CMK (cell line): ENCODE measurements at regions not wholly inside any gene's neighbourhood (a gene's known extent, or its start where the extent isn't known, plus 50 kb on each side); places are given as distances from the start of the nearest gene placed in this dataset.

Experiments used
- DNase-seq: peaks from one replicate; pipeline ENCODE4 v3.0.0-alpha.2; 2010; ENCODE audit warnings: low read depth

DNA sequence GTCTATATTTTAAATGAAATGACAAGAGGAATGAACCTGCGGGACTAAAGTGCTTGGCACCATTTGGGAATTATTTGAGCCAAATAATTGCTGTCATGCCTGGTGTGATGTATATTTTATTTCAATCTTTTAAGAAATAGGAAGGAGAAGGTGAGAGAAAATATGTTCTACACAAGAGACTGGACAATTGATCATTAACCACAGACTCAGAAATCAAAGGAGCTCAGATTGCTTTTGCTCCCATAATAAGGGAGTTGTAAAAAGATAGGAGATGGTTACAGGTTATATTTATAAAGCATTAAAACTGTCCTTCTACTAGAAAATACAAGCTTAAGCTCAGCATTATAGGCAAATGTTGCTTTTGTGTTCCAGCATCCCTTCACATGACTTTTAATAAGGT lies 515.2 kb upstream of the SULF2 start:
- DNase-seq: no peak

DNA sequence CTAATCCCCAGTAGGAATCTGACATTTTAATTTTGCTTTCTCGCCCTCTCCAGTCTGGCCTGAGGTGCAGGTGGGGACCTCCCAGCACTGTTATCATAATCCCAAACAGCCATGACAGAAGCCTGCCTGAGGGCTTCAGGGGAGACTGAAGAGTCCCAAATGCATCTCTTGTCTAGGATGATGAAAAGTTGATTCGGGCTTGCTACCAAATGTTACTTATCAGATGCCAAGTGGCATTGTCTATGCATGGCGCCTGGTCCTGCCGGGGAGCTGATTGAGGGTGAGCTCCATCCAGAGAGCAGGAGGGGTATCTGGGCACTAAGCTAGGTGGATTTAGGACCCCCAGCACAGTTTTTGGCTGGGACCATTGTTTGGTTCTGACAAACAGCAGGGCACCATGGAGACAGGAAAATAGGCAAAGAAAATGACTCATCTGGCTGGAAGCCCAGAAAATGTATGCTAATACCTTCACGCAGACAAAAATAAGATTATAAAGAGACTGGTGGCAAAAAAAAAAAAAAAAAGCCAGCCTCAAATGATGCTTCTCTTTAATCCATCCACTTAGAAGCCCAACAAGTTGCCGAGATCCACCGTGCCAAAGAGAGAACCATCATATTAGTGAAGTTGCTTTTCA lies 513.7 kb upstream of the SULF2 start:
- no peak for DNase-seq

DNA sequence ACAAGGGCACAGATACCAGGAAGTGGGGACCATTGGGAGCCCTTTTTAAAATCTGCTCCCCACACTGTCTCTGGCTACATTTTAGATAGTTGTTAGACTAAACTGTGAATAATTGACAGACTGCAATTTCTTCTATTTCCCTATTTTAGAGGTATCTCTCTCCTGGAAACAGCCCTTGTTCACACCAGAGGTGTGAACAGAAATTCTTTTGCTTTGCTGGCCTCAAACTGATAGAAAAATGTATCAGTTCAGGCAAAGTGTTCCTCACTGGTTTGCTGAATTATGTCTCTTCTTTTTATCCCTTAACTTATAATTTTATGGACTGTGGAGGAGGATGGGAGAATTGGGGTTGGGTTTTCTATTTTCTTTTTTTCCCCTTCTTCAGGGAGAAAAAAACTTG lies 513.2 kb upstream of the SULF2 start:
- no peak for DNase-seq

DNA sequence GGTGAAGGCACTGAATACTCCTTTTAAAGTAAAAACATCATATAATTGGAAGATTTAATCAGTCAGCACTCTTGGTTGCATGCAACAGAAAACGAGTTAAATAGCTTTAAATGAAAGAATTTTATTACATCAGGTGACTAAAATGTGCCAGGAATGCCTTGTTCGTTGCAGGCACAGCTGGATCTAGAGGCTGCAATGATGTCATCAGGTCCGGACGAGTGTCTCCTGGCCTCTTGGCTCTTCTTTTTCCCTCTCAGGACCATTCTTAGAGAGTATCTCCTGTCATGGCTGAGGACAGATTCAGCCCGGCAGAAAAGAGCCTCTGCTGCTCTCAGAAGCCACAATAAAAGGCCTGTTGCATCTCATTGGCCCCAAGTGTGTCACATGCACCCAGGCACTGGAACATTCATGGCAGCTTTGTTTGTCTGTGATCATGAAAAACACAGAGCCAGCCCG lies 510.7 kb upstream of the SULF2 start:
- DNase-seq: no peak

DNA sequence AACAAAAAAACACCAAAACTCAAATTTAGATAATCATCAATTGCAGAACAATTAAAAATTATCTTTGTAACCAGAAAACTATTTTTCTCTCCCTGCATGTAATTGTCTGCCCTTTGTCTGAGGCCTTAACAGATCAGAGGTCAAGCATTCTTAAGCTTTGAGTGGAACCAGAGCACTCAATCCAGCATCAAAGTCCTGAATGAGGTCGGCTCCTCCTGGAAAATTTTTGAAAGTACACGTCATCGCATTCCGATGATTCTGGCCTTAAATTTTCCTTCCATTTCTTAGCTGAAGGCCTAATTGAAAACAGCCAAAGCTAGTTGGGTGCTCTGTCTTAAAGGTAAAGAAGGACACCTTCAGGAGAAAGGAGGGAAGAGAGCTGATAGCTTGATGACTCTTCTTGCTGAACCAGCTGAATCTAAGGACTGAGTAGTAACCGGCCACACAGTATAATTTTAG lies 510.2 kb upstream of the SULF2 start:
- no peak for DNase-seq

DNA sequence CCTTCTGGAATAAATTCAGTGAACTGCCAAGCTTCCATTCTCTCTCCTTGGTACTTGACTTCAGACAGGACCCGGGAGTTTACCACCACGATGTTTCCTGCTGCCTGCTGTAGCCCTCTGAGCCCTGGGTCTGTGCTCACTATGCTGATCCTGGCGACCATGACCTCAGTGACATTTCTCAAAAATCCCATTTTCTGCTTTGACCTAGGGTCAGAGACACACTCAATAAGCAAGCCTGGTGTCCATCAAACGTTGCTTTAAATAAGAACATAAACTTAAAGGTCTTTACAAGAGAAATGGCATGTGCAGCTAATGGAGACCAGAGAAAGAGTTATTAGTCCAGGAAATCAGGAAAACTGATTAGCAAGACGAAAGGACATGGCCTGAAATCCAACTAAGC lies 509.7 kb upstream of the SULF2 start:
- DNase-seq: no peak

DNA sequence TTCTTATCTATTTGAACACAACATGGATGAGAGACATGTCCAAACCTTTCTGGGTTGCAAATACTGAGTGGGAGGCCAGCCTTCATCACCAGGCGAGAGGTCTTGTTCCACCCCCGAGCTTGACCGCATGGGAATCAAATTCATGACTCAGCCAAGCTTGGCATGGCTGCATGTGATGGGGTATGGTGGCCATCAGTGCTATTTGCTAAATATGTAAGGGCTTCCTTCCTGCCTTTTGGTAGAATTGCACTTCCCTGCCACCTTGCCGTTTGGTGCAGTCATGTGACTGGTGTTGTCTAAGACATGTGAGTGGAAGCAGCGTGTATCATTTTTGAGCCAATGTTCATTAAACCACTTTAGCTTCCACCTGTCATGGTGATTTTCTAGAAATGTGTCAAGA lies 508.9 kb upstream of the SULF2 start:
- no peak for DNase-seq

DNA sequence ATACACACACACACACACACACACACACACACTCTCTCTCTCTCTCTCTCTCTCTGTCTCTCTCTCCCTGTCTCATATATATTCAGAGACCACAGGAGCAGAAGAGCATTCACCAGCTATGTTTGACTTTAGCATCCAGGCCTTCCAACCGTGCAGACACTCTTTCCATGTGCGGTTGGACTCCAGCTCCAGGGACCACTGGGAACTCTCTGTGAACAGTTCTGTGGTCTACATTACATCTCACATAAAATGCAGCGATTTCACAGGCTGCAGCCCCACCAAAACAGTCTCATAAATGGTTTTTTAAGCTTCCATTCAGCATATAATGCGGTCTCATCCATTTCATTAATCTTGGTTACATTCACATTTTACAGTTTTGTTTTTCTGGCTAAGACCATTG lies 508.4 kb upstream of the SULF2 start:
- DNase-seq: no peak

DNA sequence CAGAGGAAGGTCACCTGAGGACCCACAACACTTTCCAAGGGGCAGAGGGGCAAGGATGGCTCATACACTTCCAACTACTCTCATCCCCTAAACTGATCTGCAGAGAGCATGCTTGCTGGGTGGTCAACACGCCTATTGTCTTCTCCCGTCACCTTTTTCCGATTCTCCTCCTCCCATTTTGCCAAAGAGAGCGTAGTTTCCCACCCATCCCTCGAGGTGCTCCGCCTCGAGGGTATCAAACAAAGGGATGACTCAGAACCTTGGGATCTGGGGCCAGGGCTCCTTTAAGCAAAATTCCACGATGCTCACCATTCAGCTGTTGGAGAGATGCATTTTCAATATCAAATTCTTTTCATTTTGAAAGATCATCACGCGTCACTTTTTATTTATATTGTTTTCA lies 507.5 kb upstream of the SULF2 start:
- DNase-seq: no peak

DNA sequence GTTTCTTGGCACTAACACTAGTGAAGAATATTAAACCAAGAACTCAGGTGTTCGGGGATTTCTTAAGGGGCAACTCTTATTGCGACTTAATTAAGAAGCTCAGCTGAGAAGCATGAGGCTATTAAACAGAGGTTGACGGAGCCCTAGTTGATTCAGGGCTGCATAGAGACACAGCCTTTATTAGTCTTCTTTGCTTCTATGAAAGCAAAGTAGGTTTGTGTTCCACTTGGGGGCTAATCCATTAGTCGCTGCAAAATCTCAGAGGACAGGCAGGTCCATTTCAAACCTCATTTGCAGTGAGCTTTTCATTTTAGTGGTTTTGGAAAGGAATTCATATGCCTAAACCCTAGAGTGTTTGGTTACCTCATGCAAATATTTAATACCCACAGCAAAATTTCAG lies 506.6 kb upstream of the SULF2 start:
- no peak for DNase-seq

DNA sequence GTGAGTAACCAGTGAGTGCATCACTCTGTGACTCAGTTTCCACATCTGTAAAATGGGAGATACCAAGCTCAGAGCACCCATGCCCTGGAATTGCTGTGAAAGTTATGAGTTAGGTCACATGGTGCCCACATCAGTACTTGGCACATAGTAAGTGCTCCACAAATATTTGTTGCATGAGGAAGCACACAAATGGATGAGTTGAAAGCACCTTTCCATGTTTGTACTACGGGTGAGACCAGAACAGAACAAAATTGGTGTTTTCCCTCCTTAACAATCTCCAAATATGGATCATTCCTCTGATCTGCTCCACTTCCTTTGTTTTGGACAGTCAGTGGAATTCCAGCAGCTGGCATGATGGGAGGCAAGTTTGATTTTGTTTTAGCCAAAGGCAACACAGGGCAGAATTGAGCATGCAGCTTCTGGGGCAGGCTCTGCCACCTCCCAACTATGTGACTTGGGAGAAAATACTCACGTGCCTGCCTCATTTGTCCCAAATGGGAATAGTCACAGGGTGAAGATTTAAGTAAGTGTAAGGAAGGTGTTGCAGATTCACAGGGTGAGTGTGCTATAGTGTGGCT lies 503.7 kb upstream of the SULF2 start:
- no peak for DNase-seq

DNA sequence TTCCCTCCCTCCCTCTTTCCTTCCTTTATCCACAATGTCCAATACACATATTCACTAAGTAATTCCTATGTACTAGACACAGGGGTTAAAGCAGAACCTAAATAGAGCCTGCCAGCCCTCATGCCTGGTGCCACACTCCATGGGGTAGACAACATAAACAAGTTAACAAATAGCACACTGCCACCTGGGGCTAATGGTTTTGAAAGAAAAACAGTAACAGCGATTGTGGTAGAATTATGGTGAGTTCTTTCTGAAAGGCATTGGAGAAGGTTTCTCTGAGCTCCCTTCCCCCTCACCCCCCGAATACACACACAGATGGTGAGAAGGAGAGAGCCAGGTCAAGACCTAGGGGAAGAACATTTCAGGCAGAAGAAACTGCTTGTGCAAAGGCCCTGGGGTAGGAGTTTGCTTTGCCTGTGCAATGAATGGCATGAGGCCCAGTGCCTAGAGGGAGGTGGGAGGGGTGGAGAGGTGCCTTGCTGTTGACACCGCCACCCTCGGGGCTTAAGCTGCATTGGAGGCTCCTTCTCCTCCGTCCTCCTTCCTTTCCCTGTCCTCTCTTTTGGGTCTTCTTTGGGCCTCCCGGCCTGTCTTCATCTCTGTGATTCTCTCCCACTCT lies 502.4 kb upstream of the SULF2 start:
- no peak for DNase-seq

DNA sequence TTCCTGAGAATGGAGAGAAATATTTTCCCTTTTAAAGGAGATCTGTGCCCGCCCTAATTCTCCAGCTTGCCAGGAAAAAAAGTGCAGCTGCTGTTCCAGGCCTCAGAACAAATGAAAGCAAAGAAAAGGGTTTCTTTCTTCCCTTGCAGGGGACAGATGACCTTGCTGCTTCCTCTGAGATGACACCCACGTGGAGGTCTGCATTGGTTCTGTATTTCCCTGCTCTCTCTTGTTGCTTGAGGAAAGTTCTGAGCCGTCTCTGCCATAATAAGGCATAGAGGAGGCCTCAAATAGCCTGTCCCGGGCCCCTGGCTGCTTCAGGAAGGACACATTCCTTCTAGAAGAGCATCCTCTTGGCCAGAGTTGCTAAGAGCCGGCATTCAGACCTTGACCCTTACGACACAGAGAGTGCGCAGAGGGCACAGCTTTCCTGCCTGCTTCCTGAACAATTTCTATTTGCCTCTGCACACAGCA lies 501.8 kb upstream of the SULF2 start:
- DNase-seq: no peak

DNA sequence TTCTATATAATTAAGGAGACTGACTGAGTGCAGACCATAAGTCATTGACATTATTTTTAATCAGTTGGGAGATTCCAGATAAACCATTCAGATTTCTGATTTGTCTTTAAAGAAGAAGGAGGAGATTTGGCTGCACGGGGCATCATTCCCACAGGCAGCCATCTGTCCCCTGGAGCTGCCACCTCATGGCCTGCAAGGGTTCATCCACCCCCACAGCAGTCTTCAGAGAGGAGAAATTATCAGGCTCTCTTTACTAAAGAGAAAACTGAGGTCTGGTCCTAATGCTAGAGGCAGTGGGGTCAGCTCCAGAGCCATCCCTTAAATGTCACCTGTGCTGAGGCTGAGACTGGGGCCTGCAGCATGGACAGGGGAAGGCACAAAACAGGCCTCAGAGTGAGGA lies 501.3 kb upstream of the SULF2 start:
- DNase-seq: no peak

DNA sequence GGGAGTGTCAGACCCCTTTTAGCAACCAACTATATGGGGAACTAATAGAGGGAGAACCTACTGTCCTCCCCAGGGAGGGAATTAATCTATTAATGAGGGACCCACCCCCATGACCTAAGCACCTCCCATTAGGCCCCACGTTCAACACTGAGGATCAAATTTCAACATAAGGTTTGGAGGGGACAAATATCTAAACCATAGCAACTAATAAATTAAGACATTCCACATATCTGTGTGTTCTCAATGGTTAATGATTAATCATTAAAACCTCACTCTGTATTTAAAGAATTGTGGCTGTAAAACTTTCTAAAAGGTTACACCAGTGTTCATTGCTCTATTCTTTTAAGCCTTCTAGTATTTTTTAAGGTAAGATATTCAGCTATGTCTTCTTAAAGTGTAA lies 500.4 kb upstream of the SULF2 start:
- no peak for DNase-seq

DNA sequence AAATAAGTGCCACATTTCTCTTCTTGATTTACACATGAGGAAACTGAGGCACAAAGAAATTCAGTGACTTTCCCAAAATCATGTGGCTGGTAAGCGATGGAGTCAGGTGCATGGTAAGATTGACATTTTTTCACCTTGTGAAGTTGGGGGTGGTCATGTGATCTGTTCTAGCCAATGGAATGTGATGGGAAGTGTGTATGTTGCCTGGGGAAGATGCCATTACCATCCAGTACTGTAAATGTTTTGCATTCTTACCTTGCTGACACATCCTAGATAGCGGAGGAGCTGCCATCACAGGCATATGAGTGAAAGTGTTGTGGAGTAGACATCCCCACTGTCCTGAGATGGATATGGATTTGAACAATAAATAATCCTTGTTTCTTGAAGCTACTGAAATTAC lies 499.6 kb upstream of the SULF2 start:
- no peak for DNase-seq

DNA sequence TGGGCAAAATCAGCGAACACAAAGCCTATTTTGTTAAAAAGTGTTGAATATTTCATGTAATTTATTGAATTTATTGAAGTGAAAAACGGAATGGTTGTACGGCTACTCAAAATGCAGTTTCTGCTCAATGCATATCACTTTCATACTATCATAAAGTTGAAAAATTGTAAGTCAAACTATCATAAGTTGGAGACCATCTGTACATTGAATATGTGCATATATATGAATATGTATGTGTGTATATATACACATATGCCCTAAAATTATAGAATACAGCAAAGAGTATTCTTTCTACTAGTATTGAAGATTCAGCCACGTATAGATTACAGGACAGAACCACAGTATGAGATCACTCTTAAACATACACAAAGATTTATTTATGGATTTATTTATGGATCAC lies 499.0 kb upstream of the SULF2 start:
- DNase-seq: no peak

DNA sequence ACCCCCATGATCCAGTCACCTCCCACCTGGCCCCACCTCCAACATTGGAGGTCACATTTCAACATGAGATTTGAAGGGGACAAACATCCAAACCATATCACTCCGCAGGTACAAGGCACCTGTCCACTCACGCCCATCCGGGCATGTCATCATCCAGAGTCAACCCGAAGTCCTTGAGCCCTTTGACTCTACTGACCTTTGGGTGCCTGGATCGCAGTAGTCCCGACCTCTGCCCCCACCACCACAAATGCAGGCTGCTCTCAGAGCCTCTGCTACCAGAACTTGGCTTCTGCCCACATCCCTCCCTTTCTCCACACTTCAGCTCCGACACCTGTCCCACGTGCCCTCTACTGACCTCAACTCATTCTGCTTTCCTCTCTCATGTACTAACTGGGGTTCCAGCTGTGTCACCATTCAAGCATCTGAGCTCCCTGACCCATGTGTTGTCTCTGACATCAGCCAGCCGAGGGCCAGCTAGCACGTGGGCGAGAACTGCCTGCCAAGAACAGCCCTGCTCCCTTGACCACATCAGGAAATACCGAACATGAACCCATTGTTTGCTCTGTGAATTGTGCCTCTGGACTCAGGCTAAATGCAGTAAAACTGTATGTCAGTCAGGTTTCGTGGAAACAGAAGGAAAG lies 498.3 kb upstream of the SULF2 start:
- no peak for DNase-seq

DNA sequence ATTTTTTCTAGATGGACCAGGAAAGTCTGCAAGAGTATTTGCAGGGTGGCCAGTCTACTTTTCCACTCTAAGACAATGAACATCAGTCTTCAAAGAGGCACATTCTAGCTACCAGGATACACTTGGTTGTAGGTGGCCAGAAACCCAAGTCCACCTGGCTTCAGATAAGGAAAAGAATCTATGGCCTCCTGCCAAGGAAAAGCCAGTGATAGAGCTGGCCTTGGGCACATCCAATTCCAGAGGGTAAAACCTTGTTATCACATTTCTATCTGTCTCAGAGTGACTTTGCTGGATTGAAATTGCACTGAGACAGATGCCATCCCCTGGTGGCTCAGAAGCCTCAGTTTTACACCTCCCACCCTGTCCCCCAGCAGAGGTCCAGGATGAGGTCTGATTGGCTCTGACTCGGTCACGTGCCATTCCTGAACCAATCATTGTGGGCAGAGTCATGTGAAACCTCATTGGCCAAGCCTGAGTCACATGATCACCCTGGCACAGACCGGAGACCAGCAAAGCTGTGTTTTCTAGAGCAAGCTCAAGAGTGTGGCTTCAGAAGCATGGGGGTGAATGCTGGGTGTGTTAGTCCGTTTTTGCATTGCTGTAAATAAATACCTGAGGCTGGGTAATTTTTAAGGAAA lies 497.4 kb upstream of the SULF2 start:
- no peak for DNase-seq

DNA sequence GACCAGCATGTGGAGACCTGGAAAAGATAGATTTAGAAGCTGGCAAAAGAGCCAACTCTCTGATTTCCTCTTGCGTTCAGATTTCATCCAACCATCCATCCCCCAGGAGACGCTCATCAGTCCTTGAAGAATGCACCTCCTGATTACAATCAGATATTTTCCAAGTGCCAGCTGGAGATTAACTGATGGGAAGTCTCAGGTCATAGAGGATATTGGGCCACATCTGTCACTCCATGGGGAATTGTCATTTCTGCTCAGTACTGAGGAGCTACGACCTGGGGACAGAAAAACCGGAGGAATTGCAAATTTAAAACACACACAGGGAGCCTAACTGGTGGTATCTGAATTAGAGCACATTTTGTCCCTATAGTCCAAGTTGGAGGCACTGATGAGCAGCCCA lies 496.2 kb upstream of the SULF2 start:
- DNase-seq: no peak

DNA sequence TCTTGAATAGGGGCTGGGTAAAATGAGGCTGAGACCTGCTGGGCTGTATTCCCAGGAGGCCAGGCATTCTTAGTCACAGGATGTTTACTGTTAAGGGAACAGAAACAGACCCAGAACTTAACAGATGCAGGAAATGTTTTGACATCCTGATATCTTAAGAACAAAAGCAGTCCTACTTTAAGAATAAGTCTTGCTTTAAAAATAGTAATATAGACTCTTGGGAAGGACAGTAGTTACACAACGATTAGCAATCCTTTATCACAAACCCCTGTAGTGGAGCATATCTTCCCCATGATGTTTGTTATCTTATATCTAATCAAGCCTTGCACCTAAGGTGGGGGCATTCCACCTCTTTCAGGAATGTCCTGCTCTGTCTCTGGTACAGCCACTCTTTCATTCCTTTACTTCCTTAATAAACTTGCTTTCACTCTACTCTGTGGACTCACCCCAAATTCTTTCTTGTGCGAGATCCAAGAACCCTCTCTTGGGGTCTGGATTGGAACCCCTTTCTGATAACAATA lies 493.7 kb upstream of the SULF2 start:
- DNase-seq: no peak

DNA sequence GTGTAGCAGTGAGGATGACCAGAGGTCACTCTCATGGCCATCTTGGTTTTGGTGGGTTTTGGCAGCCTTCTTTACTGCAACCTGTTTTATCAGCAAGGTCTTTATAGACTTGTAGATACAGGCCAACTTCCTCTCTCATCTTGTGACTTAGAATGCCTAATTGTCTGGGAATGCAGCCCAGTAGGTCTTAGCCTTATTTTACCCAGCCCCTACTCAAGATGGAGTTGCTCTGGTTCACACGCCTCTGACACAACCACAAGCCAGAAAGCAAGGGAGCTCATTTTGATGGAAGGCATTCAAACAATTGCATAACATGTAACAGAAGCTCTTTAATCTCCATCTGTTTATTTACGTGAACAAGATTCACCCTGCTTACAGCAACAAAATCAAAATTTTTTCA lies 492.0 kb upstream of the SULF2 start:
- DNase-seq: no peak

DNA sequence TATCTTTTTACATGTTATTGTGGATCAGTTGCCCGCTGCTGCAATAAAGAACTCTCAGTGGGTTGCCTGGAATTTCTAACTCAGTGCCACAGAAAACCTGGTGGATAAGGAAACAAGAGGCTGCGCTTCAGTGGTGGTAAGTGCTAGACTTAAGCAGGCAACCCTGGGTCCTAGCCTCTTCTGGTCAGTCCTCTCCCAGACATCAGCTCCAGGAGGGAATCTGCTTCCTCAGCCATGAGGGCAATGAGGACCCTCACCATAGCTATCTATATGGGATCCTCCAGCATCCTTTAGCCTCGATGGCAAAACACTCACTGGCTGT lies 490.7 kb upstream of the SULF2 start:
- DNase-seq: no peak
